Adipocyte (in vitro differentiated cells): ENCODE measurements at regions not wholly inside any gene's neighbourhood (a gene's known extent, or its start where the extent isn't known, plus 50 kb on each side); places are given as distances from the start of the nearest gene placed in this dataset.
A peak's percentile ranks its signal among the peaks of the same experiment; 100 is the strongest.

Source experiments
- DNase-seq: peaks from one replicate; pipeline ENCODE4 v3.0.0-alpha.2; 2015; ENCODE audit warnings: low read depth
- H3K27me3 ChIP-seq: replicated peaks from 2 replicates; pipeline ENCODE4 v1.7.0; 2013; ENCODE audit warnings: mild to moderate bottlenecking, low read length, moderate library complexity; ENCODE audit not compliant: control insufficient read depth, insufficient read depth
- H3K36me3 ChIP-seq: 2 replicates; pipeline ENCODE4 v1.7.0; 2013; ENCODE audit warnings: low read length, mild to moderate bottlenecking, moderate library complexity; ENCODE audit not compliant: control insufficient read depth, insufficient read depth, severe bottlenecking
- H3K4me1 ChIP-seq: 2 replicates; pipeline ENCODE4 v1.7.0; 2013; ENCODE audit warnings: mild to moderate bottlenecking, low read length, moderate library complexity; ENCODE audit not compliant: control insufficient read depth, insufficient read depth
- H3K4me3 ChIP-seq: 2 replicates; pipeline ENCODE4 v1.7.0; 2013; ENCODE audit warnings: mild to moderate bottlenecking, low read length, moderate library complexity
- H3K9ac ChIP-seq: 2 replicates; pipeline ENCODE4 v1.7.0; 2013; ENCODE audit warnings: mild to moderate bottlenecking, low read length, moderate library complexity
- H3K9me3 ChIP-seq: 2 replicates; pipeline ENCODE4 v1.7.0; 2013; ENCODE audit warnings: mild to moderate bottlenecking, low read length, moderate library complexity; ENCODE audit not compliant: control insufficient read depth

DNA sequence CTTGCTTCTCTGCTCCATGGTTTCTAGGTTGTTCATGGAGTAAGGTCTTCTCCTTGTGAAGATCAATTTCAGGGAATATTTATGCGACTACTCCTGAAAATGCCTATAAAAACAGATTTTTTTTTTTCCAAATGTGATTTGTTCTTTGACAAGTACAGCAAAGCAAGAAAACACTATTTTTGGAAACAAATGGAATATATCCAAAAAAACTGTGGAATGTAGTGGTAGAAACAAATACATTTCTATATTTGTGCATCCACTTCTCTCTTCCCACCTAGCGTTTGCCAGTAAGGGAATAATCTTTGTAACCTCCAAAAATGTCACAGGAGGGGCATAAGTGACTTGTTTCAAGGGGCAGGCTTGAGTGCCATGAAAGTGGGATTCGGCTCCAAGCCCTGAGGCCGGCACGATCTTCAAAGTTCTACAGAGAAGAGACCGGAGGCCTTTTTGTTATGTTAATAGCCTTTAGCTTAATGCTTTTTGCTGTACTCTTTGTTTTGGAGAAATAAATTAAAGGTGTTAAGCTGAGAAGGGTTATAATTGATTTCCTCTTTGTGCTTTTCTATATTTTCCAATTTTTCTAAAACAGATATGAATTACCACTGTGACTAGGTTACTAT, 200.6 kb downstream of the NRP2 start:
- Histone ChIP-seq H3K27me3 (peaks cover 17% of the 10 kb centered on the region), H3K9me3 (no peaks in the 10 kb centered on the region), H3K4me1 (no peaks in the 10 kb centered on the region), H3K9ac (no peak overlapping the region), H3K4me3 (no peak overlapping the region), H3K36me3 (no peaks in the 10 kb centered on the region)
- DNase-seq, result no peak

DNA sequence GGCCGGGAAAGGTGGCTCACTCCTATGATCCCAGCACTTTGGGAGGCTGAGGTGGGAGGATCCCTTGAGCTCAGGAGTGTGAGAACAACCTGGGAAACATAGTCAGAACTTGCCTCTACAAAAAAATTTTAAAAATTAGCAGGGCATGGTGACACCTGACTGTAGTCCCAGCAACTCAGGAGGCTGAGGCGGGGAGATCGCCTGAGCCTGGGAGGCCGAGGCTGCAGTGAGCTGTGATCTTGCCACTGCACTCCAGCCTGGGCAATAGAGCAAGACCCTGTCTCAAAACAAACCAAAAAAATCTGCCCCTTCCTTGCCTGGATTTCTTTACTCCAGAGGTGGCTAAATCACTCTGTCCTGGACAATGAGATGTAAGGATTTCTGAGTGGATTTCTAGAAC, 197.7 kb downstream of the NRP2 start:
- no peak for DNase-seq
- Histone ChIP-seq H3K4me3 (no peak overlapping the region), H3K36me3 (no peaks in the 10 kb centered on the region), H3K9ac (no peak overlapping the region), H3K27me3 (peaks cover 17% of the 10 kb centered on the region), H3K4me1 (no peaks in the 10 kb centered on the region), H3K9me3 (no peaks in the 10 kb centered on the region)

DNA sequence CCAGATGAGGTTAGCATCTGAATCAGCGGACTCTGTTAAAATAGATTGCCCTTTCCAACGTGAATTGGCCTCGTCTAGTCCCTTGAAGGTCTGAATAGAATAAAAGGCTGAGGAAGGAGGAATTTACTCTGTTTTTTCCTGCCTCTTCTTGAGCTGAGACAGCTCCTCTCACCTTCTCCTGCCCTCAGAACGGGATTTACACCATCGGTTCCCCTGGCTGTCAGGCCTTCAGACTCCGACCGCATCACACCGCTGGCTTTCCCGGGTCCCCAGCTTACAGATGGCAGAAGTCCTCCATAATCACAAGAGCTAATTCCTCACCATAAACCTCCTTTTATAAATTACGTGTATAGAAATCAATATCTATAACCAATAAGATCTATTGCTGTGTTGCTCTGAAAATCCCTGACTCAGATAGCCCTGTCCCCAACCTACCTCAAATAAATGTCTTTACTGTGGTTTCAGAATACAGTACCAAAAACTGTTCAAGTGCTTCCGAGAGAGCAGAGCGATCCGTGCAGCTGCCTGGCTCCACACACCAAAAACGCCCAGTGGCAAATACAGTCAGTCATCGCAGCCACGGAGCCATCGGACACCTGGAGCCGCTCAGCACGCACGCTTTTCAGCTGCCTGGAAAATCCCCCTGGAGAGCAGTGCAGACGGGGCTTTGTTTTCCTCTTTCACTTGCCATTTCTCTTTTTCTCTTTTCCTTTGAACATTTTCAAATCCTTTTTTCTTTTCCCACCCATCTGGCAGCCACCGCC, 196.9 kb downstream of the NRP2 start:
- H3K27me3 ChIP-seq, result peaks cover 17% of the 10 kb centered on the region
- H3K9ac ChIP-seq, result no peak overlapping the region
- no peaks in the 10 kb centered on the region for H3K9me3 ChIP-seq
- no peak for DNase-seq
- H3K4me3 ChIP-seq, result no peak overlapping the region
- no peaks in the 10 kb centered on the region for H3K36me3 ChIP-seq
- H3K4me1 ChIP-seq, result no peaks in the 10 kb centered on the region

DNA sequence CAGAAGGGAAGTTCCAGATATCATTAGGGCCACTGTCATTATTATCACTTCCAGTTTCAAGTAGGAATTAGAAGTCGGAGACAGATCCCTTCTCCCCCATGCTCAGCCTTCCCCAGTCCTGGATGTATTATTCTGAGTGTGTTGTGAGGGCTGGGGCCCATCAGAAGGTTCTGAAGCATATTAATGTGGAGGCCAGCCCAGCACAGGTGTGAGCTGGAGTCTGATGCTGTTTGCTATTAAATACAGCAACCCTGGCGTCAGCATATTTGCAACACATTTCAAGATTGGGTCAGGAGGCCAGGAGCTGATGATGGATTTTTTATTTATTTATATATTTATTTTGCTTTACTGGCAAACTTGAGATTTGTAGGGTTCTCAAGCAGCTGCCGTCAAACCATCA, 195.2 kb downstream of the NRP2 start:
- H3K4me1 ChIP-seq, result no peaks in the 10 kb centered on the region
- H3K9me3 ChIP-seq, result no peaks in the 10 kb centered on the region
- no peak for DNase-seq
- peaks cover 17% of the 10 kb centered on the region for H3K27me3 ChIP-seq
- no peak overlapping the region for H3K9ac ChIP-seq
- no peak overlapping the region for H3K4me3 ChIP-seq
- no peaks in the 10 kb centered on the region for H3K36me3 ChIP-seq

DNA sequence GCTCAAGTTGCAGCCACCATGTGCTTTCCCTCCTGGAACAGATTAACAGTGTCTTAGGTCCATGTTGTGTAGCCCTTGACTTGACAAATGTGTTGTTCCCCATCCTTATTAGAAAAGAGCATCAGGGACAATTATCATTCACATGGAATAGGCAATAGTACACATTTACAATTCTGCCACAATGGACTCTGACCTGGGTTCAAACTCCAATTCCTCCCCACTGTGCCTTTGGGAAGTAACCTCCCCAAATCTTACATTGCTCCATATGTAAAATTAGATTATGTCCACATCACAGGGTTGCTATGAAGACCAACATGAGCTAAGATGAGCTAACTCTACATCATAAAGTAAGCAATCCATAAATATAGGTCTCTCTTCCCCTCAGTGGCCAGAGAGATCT, 193.8 kb downstream of the NRP2 start:
- no peaks in the 10 kb centered on the region for H3K4me1 ChIP-seq
- H3K4me3 ChIP-seq, result no peak overlapping the region
- no peak overlapping the region for H3K9ac ChIP-seq

DNA sequence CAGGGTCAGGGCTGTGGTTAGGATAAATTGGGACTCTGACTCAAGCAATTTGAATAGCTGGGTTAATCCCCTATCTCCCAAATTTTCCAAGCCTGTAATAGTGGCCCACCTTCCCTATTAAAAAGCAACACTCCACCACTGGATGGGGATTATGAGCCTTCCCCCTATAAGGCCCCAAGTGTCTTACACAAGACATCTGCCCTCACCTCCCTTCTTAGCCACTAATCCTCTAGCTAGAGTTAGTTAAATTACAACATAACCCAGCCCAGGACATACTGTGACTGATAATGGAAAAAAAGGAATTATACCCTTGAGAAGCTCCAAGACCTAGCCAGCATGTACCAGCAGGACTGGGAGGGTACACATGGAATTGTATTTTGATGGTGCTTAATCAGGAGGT, 190.4 kb downstream of the NRP2 start:
- H3K9me3 ChIP-seq, result no peaks in the 10 kb centered on the region
- H3K27me3 ChIP-seq, result no peaks in the 10 kb centered on the region
- no peaks in the 10 kb centered on the region for H3K36me3 ChIP-seq
- H3K4me3 ChIP-seq, result no peak overlapping the region
- DNase-seq, result peak; percentile 23
- H3K4me1 ChIP-seq, result no peaks in the 10 kb centered on the region
- no peak overlapping the region for H3K9ac ChIP-seq

More for the DNA sequence above, 193.8 kb downstream of the NRP2 start:
- no peaks in the 10 kb centered on the region for H3K9me3 ChIP-seq
- H3K36me3 ChIP-seq, result no peaks in the 10 kb centered on the region
- no peak for DNase-seq
- H3K27me3 ChIP-seq, result peaks cover 17% of the 10 kb centered on the region

DNA sequence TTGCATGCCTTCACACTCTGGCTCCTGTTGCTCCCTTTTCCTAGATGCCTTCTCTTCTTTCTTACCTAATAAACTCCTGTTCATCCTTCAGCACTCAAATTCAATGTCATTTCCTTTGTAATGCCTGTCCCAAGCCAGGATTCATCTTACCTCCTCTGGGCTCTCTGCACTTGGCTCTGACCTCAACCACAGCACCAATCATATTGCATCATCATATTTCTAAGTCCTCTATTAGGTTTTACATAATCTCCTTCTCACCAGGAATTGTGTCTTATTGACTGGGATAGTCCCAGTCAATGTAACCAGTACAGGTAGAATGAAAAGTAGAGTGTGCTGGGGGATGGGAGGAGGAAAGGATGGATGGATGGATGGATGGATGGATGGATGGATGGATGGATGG, 187.1 kb downstream of the NRP2 start:
- H3K27me3 ChIP-seq, result no peaks in the 10 kb centered on the region
- H3K4me3 ChIP-seq, result no peak overlapping the region
- H3K9ac ChIP-seq, result no peak overlapping the region
- H3K4me1 ChIP-seq, result peaks cover 2% of the 10 kb centered on the region
- no peak for DNase-seq
- no peaks in the 10 kb centered on the region for H3K9me3 ChIP-seq
- no peaks in the 10 kb centered on the region for H3K36me3 ChIP-seq

DNA sequence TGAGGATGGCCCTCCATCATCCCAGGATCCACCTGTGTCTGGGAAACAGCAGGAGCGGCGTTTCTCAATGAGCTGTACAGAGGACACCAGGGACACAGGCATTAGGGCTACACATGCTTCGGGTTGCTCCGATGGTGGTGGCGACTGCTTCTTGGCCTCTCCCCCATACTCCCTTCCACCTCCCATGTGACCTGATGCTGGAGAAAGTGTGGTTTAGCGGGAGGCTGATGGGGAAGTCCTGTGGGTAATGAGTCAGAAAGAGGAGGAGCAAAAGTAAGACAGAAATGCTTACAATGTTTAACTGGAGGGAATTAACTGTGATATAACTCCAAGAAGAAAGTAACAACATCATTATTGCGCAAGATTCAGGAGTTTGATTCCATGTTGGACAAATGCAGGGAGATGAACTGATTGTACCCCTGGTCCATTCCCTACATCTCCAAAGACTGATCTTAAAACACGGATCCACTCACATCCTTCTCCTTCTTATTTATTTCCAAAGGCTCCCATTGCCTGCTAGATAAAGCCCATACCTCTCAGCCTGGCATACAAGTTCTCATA, 186.6 kb downstream of the NRP2 start:
- no peaks in the 10 kb centered on the region for H3K36me3 ChIP-seq
- H3K4me3 ChIP-seq, result no peak overlapping the region
- H3K9me3 ChIP-seq, result no peaks in the 10 kb centered on the region
- H3K9ac ChIP-seq, result no peak overlapping the region
- H3K4me1 ChIP-seq, result peaks cover 2% of the 10 kb centered on the region
- no peak for DNase-seq
- H3K27me3 ChIP-seq, result no peaks in the 10 kb centered on the region

DNA sequence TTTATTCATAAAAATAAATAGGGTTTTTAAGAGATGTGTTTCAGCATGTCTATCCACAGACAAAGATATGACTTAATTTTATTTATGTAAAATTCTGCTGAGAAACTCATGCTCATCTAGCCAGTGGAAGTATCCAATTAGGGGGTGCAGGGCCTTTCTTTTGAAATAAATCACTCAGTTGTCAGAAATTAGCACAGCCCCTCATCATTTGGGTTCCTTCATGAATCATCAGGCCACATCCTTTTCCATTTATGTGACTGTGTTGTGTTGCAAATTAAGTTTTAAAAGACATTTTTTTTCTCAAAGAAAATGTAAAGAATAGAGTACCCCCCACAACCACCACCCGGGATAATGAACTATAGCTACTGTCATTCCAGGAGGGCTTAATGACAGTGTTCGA, 185.8 kb downstream of the NRP2 start:
- Histone ChIP-seq H3K36me3 (no peaks in the 10 kb centered on the region), H3K4me3 (no peak overlapping the region), H3K9ac (no peak overlapping the region), H3K27me3 (no peaks in the 10 kb centered on the region), H3K9me3 (no peaks in the 10 kb centered on the region), H3K4me1 (peaks cover 2% of the 10 kb centered on the region)
- DNase-seq, result no peak

DNA sequence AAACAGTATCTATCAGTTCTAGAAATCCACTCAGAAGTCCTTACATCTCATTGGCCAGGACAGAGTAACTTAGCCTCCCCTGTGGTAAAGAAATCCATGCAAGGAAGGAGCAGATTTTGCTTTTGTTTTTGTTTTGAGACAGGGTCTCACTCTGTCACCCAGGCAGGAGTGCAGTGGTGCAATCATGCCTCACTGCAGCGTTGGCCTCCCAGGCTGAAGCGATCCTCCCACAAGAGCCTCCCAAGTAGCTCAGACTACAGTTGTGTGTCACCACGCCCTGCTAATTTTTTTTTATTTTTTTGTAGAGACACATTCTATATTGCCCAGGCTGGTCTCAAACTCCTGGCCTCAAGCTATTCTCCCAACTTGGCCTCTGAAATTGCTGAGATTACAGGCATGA, 185.1 kb downstream of the NRP2 start:
- H3K4me3 ChIP-seq, result no peak overlapping the region
- H3K27me3 ChIP-seq, result no peaks in the 10 kb centered on the region
- peaks cover 2% of the 10 kb centered on the region for H3K4me1 ChIP-seq
- no peaks in the 10 kb centered on the region for H3K9me3 ChIP-seq
- no peak for DNase-seq
- no peaks in the 10 kb centered on the region for H3K36me3 ChIP-seq
- no peak overlapping the region for H3K9ac ChIP-seq

DNA sequence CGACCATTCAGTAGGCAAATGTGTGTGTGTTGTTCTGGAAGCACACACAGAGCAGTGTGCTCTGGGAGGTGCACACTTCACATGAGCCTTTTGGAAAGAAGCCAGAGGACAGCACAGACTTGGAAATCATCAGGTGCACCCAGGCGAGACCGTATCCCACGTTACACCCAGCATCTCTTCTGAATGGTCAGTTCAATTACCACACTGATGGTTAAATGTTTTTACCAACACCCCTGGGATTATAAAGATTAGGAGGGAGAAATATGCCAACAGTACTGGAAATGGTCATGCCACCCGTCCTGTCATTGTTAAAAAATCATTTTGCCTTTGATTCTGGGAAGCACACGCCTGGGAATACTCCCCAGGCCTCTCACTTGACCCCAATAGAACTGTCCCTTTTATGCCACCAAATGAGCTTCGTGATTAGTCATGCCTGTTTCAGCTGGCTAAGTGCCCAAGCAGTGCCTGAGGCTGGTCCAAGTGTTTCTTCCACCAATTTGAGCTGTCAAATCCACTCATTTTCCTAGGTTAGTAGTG, 183.7 kb downstream of the NRP2 start:
- peaks cover 10% of the 10 kb centered on the region for H3K27me3 ChIP-seq

More for the DNA sequence above, 183.7 kb downstream of the NRP2 start:
- no peak overlapping the region for H3K4me3 ChIP-seq
- H3K9me3 ChIP-seq, result no peaks in the 10 kb centered on the region
- peak; percentile 30 for DNase-seq
- H3K9ac ChIP-seq, result no peak overlapping the region
- H3K4me1 ChIP-seq, result peaks cover 2% of the 10 kb centered on the region
- H3K36me3 ChIP-seq, result no peaks in the 10 kb centered on the region
